GM23338 (cell line): ENCODE measurements at regions not wholly inside any gene's neighbourhood (a gene's known extent, or its start where the extent isn't known, plus 50 kb on each side); places are given as distances from the start of the nearest gene placed in this dataset.

Source experiments
- ATAC-seq: fragments of 200-7000 bp; cut with Tn5 transposase; 3 replicates; pipeline ENCODE4 v1.9.1; 2020
- DNase-seq: peaks from one replicate; pipeline ENCODE4 v3.0.0-alpha.2; 2015; ENCODE audit warnings: low spot score
- H2AFZ ChIP-seq: fragments of 200-600 bp; sonication (generic); 2 replicates; pipeline ENCODE4 v1.8.0; 2016; ENCODE audit warnings: antibody characterized with exemption, mild to moderate bottlenecking, moderate library complexity
- H3F3A ChIP-seq: fragments of 200-600 bp; sonication (generic); replicated peaks from 2 replicates; pipeline ENCODE4 v1.8.0; 2017; ENCODE audit warnings: antibody characterized with exemption, mixed run types, low read depth
- H3K27ac ChIP-seq: fragments of 200-600 bp; sonication (generic); 2 replicates; pipeline ENCODE4 v1.6.1; 2016; ENCODE audit warnings: low read depth
- H3K27me3 ChIP-seq: fragments of 200-600 bp; sonication (generic); 2 replicates; pipeline ENCODE4 v1.8.0; 2016; ENCODE audit warnings: mild to moderate bottlenecking, mixed run types, moderate library complexity; ENCODE audit not compliant: insufficient read depth
- H3K36me3 ChIP-seq: fragments of 200-600 bp; sonication (generic); 2 replicates; pipeline ENCODE4 v1.8.0; 2016; ENCODE audit warnings: mild to moderate bottlenecking; ENCODE audit not compliant: insufficient read depth
- H3K4me1 ChIP-seq: fragments of 200-600 bp; sonication (generic); 2 replicates; pipeline ENCODE4 v1.8.0; 2016; ENCODE audit warnings: mild to moderate bottlenecking, moderate library complexity; ENCODE audit not compliant: insufficient read depth
- H3K4me2 ChIP-seq: fragments of 200-600 bp; sonication (generic); 2 replicates; pipeline ENCODE4 v1.7.1; 2017; ENCODE audit warnings: mixed run types
- H3K4me3 ChIP-seq: fragments of 200-600 bp; sonication (generic); 2 replicates; pipeline ENCODE4 v1.6.1; 2016; ENCODE audit warnings: mixed run types
- H3K79me2 ChIP-seq: fragments of 200-600 bp; sonication (generic); replicated peaks from 2 replicates; pipeline ENCODE4 v1.8.0; 2017; ENCODE audit warnings: mild to moderate bottlenecking; ENCODE audit not compliant: insufficient read depth
- H3K9me2 ChIP-seq: fragments of 200-600 bp; sonication (generic); 2 replicates; pipeline ENCODE4 v1.8.0; 2017; ENCODE audit not compliant: insufficient read depth
- H4K20me1 ChIP-seq: fragments of 200-600 bp; sonication (generic); replicated peaks from 2 replicates; pipeline ENCODE4 v1.8.0; 2017; ENCODE audit warnings: mild to moderate bottlenecking; ENCODE audit not compliant: insufficient read depth
- H3K27ac Mint-ChIP-seq: 2 replicates; pipeline ENCODE4 v1.8.0; 2020; ENCODE audit warnings: inconsistent platforms, mild to moderate bottlenecking, moderate library complexity, mixed read lengths
- H3K27me3 Mint-ChIP-seq: 3 replicates; pipeline ENCODE4 v1.8.0; 2022; ENCODE audit warnings: low read depth, mild to moderate bottlenecking, moderate library complexity, mixed read lengths, inconsistent platforms; ENCODE audit not compliant: insufficient read depth, poor library complexity
- H3K36me3 Mint-ChIP-seq: 3 replicates; pipeline ENCODE4 v1.8.0; 2021; ENCODE audit warnings: low read depth, mild to moderate bottlenecking, inconsistent platforms, moderate library complexity, mixed read lengths
- H3K4me1 Mint-ChIP-seq: 3 replicates; pipeline ENCODE4 v1.8.0; 2020; ENCODE audit warnings: mild to moderate bottlenecking, inconsistent platforms, mixed read lengths
- H3K4me3 Mint-ChIP-seq: 3 replicates; pipeline ENCODE4 v1.8.0; 2021; ENCODE audit warnings: moderate library complexity, mild to moderate bottlenecking, inconsistent platforms, mixed read lengths
- H3K9me3 Mint-ChIP-seq: 3 replicates; pipeline ENCODE4 v1.8.0; 2020; ENCODE audit warnings: moderate library complexity, mild to moderate bottlenecking, inconsistent platforms, mixed read lengths
- CREB1 ChIP-seq: fragments of 250-450 bp; sonication (Bioruptor Pico); IDR thresholded peaks from 2 replicates; pipeline ENCODE4 v1.5.0; 2020; ENCODE audit warnings: low read depth, mild to moderate bottlenecking, moderate library complexity
- CTCF ChIP-seq, 2 experiments: fragments of 200-600 bp in 1 of 2; sonication (generic) in 1 of 2; conservative IDR thresholded peaks; 2 replicates each; pipeline versions ENCODE4 v1.5.1 to v1.6.1; 2016 to 2017; ENCODE audit warnings: antibody characterized with exemption in 2 of 2, low read depth in 2 of 2, mild to moderate bottlenecking in 2 of 2, moderate library complexity in 1 of 2
- ETS1 ChIP-seq: IDR thresholded peaks from 2 replicates; pipeline ENCODE4 v1.6.1; 2016; ENCODE audit warnings: antibody characterized with exemption
- EZH2 ChIP-seq: fragments of 200-600 bp; sonication (generic); IDR thresholded peaks from one replicate; pipeline ENCODE4 v1.8.0; 2017; ENCODE audit warnings: antibody characterized with exemption, mild to moderate bottlenecking, low read depth; ENCODE audit not compliant: unreplicated experiment
- EZH2phosphoT487 ChIP-seq: fragments of 200-600 bp; sonication (generic); IDR thresholded peaks from one replicate; pipeline ENCODE4 v1.8.1; 2018; ENCODE audit warnings: antibody characterized with exemption; ENCODE audit not compliant: unreplicated experiment
- JUNB ChIP-seq: IDR thresholded peaks from one replicate; pipeline ENCODE4 v1.6.1; 2016; ENCODE audit warnings: antibody characterized with exemption; ENCODE audit not compliant: unreplicated experiment
- NANOG ChIP-seq: IDR thresholded peaks from 2 replicates; pipeline ENCODE4 v1.6.1; 2016; ENCODE audit warnings: antibody characterized with exemption, borderline replicate concordance
- POLR2AphosphoS5 ChIP-seq: IDR thresholded peaks from 2 replicates; pipeline ENCODE4 v1.6.1; 2016; ENCODE audit warnings: antibody characterized with exemption, low read depth
- STAT1 ChIP-seq: IDR thresholded peaks from one replicate; pipeline ENCODE4 v1.6.1; 2016; ENCODE audit warnings: antibody characterized with exemption; ENCODE audit not compliant: unreplicated experiment
- ZNF114 ChIP-seq: fragments of 250-450 bp; sonication (Bioruptor Pico); IDR thresholded peaks from 2 replicates; pipeline ENCODE4 v1.5.0; 2020; ENCODE audit warnings: mild to moderate bottlenecking, moderate library complexity
- ZNF331 ChIP-seq: fragments of 250-450 bp; sonication (Bioruptor Pico); IDR thresholded peaks from 2 replicates; pipeline ENCODE4 v1.5.0; 2020; ENCODE audit warnings: low read depth, mild to moderate bottlenecking, moderate library complexity
- TF ChIP-seq, protein P1 (sequence below): IDR thresholded peaks from one replicate; pipeline ENCODE4 v1.6.1; 2018; ENCODE audit warnings: antibody characterized with exemption; ENCODE audit not compliant: unreplicated experiment
- TF ChIP-seq, protein P2 (sequence below): fragments of 250-450 bp; sonication (Bioruptor Pico); IDR thresholded peaks from 2 replicates; pipeline ENCODE4 v1.5.0; 2020; ENCODE audit warnings: mild to moderate bottlenecking, moderate library complexity

GRCh38 chr21:35780983-35781382 lies 279.3 kb downstream of the SETD4 start:
- Mint-ChIP-seq H3K4me1 (no peaks in the 10 kb centered on the region), H3K27me3 (no peaks in the 10 kb centered on the region), H3K4me3 (no peak overlapping the region), H3K36me3 (no peaks in the 10 kb centered on the region), H3K27ac (no peak overlapping the region), H3K9me3 (no peaks in the 10 kb centered on the region)
- H3F3A ChIP-seq = no peaks in the 10 kb centered on the region
- no peaks in the 10 kb centered on the region for H3K27me3 ChIP-seq
- H3K36me3 ChIP-seq = no peaks in the 10 kb centered on the region
- TF ChIP-seq ETS1 (no peak), ZNF114 (CRISPR knock-in tag) (no peak), NANOG (no peak), CREB1 (CRISPR knock-in tag) (no peak), JUNB (no peak), EZH2 (no peak), ZNF331 (CRISPR knock-in tag) (no peak), CTCF (conservative IDR thresholded peaks at IDR 0.05; ENCODE audit: low read depth in 2 of 2) (no peak), POLR2AphosphoS5 (no peak), STAT1 (no peak), EZH2phosphoT487 (no peak)
- TF ChIP-seq, protein P1, sequence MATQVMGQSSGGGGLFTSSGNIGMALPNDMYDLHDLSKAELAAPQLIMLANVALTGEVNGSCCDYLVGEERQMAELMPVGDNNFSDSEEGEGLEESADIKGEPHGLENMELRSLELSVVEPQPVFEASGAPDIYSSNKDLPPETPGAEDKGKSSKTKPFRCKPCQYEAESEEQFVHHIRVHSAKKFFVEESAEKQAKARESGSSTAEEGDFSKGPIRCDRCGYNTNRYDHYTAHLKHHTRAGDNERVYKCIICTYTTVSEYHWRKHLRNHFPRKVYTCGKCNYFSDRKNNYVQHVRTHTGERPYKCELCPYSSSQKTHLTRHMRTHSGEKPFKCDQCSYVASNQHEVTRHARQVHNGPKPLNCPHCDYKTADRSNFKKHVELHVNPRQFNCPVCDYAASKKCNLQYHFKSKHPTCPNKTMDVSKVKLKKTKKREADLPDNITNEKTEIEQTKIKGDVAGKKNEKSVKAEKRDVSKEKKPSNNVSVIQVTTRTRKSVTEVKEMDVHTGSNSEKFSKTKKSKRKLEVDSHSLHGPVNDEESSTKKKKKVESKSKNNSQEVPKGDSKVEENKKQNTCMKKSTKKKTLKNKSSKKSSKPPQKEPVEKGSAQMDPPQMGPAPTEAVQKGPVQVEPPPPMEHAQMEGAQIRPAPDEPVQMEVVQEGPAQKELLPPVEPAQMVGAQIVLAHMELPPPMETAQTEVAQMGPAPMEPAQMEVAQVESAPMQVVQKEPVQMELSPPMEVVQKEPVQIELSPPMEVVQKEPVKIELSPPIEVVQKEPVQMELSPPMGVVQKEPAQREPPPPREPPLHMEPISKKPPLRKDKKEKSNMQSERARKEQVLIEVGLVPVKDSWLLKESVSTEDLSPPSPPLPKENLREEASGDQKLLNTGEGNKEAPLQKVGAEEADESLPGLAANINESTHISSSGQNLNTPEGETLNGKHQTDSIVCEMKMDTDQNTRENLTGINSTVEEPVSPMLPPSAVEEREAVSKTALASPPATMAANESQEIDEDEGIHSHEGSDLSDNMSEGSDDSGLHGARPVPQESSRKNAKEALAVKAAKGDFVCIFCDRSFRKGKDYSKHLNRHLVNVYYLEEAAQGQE = no peak
- TF ChIP-seq, protein P2, sequence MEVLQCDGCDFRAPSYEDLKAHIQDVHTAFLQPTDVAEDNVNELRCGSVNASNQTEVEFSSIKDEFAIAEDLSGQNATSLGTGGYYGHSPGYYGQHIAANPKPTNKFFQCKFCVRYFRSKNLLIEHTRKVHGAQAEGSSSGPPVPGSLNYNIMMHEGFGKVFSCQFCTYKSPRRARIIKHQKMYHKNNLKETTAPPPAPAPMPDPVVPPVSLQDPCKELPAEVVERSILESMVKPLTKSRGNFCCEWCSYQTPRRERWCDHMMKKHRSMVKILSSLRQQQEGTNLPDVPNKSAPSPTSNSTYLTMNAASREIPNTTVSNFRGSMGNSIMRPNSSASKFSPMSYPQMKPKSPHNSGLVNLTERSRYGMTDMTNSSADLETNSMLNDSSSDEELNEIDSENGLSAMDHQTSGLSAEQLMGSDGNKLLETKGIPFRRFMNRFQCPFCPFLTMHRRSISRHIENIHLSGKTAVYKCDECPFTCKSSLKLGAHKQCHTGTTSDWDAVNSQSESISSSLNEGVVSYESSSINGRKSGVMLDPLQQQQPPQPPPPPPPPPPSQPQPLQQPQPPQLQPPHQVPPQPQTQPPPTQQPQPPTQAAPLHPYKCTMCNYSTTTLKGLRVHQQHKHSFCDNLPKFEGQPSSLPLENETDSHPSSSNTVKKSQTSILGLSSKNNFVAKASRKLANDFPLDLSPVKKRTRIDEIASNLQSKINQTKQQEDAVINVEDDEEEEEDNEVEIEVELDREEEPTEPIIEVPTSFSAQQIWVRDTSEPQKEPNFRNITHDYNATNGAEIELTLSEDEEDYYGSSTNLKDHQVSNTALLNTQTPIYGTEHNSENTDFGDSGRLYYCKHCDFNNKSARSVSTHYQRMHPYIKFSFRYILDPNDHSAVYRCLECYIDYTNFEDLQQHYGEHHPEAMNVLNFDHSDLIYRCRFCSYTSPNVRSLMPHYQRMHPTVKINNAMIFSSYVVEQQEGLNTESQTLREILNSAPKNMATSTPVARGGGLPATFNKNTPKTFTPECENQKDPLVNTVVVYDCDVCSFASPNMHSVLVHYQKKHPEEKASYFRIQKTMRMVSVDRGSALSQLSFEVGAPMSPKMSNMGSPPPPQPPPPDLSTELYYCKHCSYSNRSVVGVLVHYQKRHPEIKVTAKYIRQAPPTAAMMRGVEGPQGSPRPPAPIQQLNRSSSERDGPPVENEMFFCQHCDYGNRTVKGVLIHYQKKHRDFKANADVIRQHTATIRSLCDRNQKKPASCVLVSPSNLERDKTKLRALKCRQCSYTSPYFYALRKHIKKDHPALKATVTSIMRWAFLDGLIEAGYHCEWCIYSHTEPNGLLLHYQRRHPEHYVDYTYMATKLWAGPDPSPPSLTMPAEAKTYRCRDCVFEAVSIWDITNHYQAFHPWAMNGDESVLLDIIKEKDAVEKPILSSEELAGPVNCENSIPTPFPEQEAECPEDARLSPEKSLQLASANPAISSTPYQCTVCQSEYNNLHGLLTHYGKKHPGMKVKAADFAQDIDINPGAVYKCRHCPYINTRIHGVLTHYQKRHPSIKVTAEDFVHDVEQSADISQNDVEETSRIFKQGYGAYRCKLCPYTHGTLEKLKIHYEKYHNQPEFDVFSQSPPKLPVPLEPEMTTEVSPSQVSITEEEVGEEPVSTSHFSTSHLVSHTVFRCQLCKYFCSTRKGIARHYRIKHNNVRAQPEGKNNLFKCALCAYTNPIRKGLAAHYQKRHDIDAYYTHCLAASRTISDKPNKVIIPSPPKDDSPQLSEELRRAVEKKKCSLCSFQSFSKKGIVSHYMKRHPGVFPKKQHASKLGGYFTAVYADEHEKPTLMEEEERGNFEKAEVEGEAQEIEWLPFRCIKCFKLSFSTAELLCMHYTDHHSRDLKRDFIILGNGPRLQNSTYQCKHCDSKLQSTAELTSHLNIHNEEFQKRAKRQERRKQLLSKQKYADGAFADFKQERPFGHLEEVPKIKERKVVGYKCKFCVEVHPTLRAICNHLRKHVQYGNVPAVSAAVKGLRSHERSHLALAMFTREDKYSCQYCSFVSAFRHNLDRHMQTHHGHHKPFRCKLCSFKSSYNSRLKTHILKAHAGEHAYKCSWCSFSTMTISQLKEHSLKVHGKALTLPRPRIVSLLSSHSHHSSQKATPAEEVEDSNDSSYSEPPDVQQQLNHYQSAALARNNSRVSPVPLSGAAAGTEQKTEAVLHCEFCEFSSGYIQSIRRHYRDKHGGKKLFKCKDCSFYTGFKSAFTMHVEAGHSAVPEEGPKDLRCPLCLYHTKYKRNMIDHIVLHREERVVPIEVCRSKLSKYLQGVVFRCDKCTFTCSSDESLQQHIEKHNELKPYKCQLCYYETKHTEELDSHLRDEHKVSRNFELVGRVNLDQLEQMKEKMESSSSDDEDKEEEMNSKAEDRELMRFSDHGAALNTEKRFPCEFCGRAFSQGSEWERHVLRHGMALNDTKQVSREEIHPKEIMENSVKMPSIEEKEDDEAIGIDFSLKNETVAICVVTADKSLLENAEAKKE (CRISPR knock-in tag) = no peak
- H3K4me2 ChIP-seq = no peak overlapping the region
- no peaks in the 10 kb centered on the region; the same call in 1 of the 2 replicates for H3K9me2 ChIP-seq
- ATAC-seq = no peak
- no peaks in the 10 kb centered on the region for H3K79me2 ChIP-seq
- H3K4me1 ChIP-seq = no peaks in the 10 kb centered on the region
- no peak for DNase-seq
- no peak overlapping the region for H2AFZ ChIP-seq
- H3K27ac ChIP-seq = no peak overlapping the region
- H4K20me1 ChIP-seq = no peaks in the 10 kb centered on the region
- H3K4me3 ChIP-seq = no peak overlapping the region
